CD4-positive, alpha-beta T cell treated with Interleukin-6 for 4 hours (primary cell): ENCODE measurements at regions not wholly inside any gene's neighbourhood (a gene's known extent, or its start where the extent isn't known, plus 50 kb on each side); places are given as distances from the start of the nearest gene placed in this dataset.
"Not testable (repeated sequence)": the region's sequence is repeated elsewhere in the genome, so short reads cannot be mapped to it uniquely, and the experiment has no call there.

ENCODE experiments used
- DNase-seq: peaks from one replicate; pipeline ENCODE4 v3.0.0-alpha.2; 2020; ENCODE audit warnings: mixed read lengths

- DNase-seq, result no peak
Observed at GRCh38 chr1:201639826-201640225, 100.9 kb downstream of the NAV1 start.

GRCh38 chr1:201640624-201641023, 101.7 kb downstream of the NAV1 start:
- DNase-seq, result no peak

GRCh38 chr1:201641524-201642253, 102.8 kb downstream of the NAV1 start:
- no peak for DNase-seq

- no peak for DNase-seq
Observed at GRCh38 chr1:201643835-201644104, 104.8 kb downstream of the NAV1 start.

GRCh38 chr1:201644197-201644596, 105.3 kb downstream of the NAV1 start:
- DNase-seq, result no peak

GRCh38 chr1:201645000-201645399, 106.1 kb downstream of the NAV1 start:
- not testable (repeated sequence) for DNase-seq

- DNase-seq, result no peak
Observed at GRCh38 chr1:201645956-201646355, 107.0 kb downstream of the NAV1 start.

GRCh38 chr1:201646411-201647022, 107.6 kb downstream of the NAV1 start:
- DNase-seq, result no peak

GRCh38 chr1:201647094-201647493, 108.2 kb downstream of the NAV1 start:
- no peak for DNase-seq

GRCh38 chr1:201647722-201648065, 108.8 kb downstream of the NAV1 start:
- no peak for DNase-seq

GRCh38 chr1:201648066-201648906, 109.4 kb downstream of the NAV1 start:
- DNase-seq, result no peak

- no peak for DNase-seq
Observed at GRCh38 chr1:201648907-201649721, 110.2 kb downstream of the NAV1 start.

GRCh38 chr1:201649761-201650622, 111.1 kb downstream of the NAV1 start:
- no peak for DNase-seq

GRCh38 chr1:201650623-201650933, 111.7 kb downstream of the NAV1 start:
- DNase-seq, result no peak

GRCh38 chr1:201652181-201652580, 113.3 kb downstream of the NAV1 start:
- no peak for DNase-seq

GRCh38 chr1:201653233-201653632, 114.3 kb downstream of the NAV1 start:
- no peak for DNase-seq

GRCh38 chr1:201653883-201654282, 115.0 kb downstream of the NAV1 start:
- no peak for DNase-seq

- no peak for DNase-seq
Observed at GRCh38 chr1:201655243-201655642, 116.3 kb downstream of the NAV1 start.

- no peak for DNase-seq
Observed at GRCh38 chr1:201655910-201656309, 117.0 kb downstream of the NAV1 start.

GRCh38 chr1:201656311-201657032, 117.5 kb downstream of the NAV1 start:
- DNase-seq, result no peak

GRCh38 chr1:201659572-201659971, 120.6 kb downstream of the NAV1 start:
- DNase-seq, result no peak
